NCI-H2227 (cell line): ENCODE measurements at regions not wholly inside any gene's neighbourhood (a gene's known extent, or its start where the extent isn't known, plus 50 kb on each side); places are given as distances from the start of the nearest gene placed in this dataset.

ENCODE experiments used
- DNase-seq: peaks from one replicate; lab custom pipeline; 2025; ENCODE audit not compliant: unreplicated experiment; lab: John Stamatoyannopoulos, UW

DNA sequence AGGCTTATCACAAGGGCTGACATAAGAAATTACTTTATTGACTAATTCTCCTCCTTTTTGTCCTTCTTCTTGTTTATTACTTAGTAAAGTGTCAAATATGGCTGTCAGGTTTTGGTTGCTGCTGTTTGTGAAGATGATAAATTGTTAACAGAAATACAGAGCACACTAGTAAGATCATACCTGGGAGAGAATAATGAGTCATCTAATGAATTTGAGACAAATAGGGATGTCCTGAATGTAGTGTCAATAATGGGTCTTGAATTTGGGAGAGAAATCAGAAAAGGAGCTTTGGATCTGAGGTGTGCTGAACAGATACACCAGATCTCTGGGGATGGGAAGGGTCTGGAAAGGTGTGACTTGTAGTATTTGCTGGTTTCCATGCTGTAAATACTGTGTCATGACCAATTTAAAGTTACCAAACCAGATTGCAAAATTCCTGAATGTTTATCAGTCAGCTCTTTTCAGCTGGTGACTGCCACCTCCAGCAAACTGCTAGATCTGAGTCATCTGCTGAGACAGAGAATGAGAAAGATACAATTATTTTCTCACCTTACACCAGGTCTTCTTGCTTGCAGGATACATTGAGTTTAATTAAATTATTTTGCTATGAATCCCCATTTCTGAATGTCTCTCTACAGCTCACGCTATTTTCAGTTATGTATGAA lies 76.7 kb upstream of the SATB1 start:
- no peak for DNase-seq

- DNase-seq, result no peak
These were observed 75.2 kb upstream of the SATB1 start for GRCh38 chr3:18500322-18500721.

DNA sequence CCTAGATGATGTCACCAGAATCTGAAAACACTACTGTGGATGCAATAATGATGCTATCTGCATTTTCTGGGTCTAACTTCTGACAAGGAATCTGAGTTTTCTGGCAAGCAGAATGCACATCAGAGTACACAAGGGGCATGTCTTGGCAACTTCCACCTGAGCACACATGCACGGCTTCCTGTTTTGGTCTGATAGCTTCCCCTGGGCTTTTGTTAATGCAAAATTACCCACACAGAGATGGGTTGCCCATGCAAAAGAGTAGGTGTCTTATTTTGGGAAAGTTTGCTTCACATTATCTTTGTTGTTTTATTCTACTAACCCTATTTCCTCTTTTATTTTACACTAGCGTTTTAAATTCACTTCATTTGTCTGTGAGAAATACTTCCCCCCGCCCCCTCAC lies 74.2 kb upstream of the SATB1 start:
- DNase-seq, result no peak

DNA sequence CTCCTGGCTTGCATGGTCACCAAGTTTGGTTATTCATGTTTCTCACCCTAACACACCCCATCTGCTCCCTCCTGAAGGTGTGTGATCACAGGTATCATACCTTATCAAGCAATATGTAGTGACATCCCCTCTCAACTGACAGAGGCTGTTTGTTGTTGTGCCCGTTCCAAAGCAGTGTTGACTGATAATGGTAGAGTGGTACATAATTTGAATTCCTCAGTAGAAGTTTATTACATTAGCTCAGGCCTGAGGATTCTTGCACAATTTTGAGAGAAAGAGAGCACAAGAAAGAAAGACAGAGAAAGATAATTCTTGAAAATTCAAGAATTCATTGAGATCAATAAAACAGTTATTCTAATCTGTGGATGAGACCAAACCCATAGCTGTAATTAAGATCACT lies 69.1 kb upstream of the SATB1 start:
- no peak for DNase-seq

- DNase-seq, result no peak
These were observed 64.8 kb upstream of the SATB1 start for GRCh38 chr3:18489939-18490338.

DNA sequence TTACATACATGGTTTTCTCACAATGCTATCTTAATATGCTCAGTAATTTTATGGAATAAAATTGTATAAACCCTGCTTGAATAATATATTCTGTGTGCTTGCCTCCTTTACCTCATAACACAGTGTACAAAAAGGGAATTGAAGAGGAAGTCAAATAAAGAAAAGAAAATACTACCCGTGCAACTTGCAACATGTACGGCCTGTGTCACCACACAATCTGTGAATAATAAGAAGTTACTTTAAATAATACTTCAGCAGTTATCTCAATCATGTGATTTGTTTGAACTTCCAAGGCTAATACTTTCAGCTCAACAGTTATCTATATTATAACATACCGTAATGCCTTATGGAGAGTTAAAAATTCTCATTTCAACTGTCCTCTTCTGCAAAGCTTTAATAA lies 58.1 kb upstream of the SATB1 start:
- no peak for DNase-seq

GRCh38 chr3:18481946-18482548 lies 56.9 kb upstream of the SATB1 start:
- DNase-seq, result no peak

GRCh38 chr3:18477620-18478019 lies 52.5 kb upstream of the SATB1 start:
- DNase-seq, result no peak
